WTC11 (cell line): ENCODE measurements at regions not wholly inside any gene's neighbourhood (a gene's known extent, or its start where the extent isn't known, plus 50 kb on each side); places are given as distances from the start of the nearest gene placed in this dataset.

Source experiments
- CTCF ChIP-seq: fragments of 200-600 bp; IDR thresholded peaks from 2 replicates; pipeline ENCODE4 v1.8.0; 2022; ENCODE audit warnings: antibody characterized with exemption
- ELF4 ChIP-seq: sonication (generic); formaldehyde crosslinking; IDR thresholded peaks from 2 replicates; pipeline ENCODE4 v1.8.1; 2022; ENCODE audit warnings: low read depth, mild to moderate bottlenecking, moderate library complexity, missing genetic modification reagents
- ESRRA ChIP-seq: sonication (generic); formaldehyde crosslinking; IDR thresholded peaks from 2 replicates; pipeline ENCODE4 v1.8.1; 2022; ENCODE audit warnings: mild to moderate bottlenecking, missing genetic modification reagents, borderline replicate concordance
- NR1H2 ChIP-seq: sonication (generic); formaldehyde crosslinking; IDR thresholded peaks from 2 replicates; pipeline ENCODE4 v1.9.0; 2021; ENCODE audit warnings: mild to moderate bottlenecking, moderate library complexity, missing genetic modification reagents
- STAT6 ChIP-seq: sonication (generic); formaldehyde crosslinking; conservative IDR thresholded peaks from 2 replicates; pipeline ENCODE4 v1.8.1; 2023; ENCODE audit warnings: mild to moderate bottlenecking, low read depth, missing genetic modification reagents, moderate library complexity
- TCF7 ChIP-seq: sonication (generic); formaldehyde crosslinking; IDR thresholded peaks from 2 replicates; pipeline ENCODE4 v1.8.0; 2022; ENCODE audit warnings: mild to moderate bottlenecking, low read depth, missing genetic modification reagents, moderate library complexity
- USF2 ChIP-seq: sonication (generic); formaldehyde crosslinking; IDR thresholded peaks from 2 replicates; pipeline ENCODE4 v1.8.1; 2023; ENCODE audit warnings: mild to moderate bottlenecking, missing genetic modification reagents, moderate library complexity
- ZBTB21 ChIP-seq: sonication (generic); formaldehyde crosslinking; IDR thresholded peaks from 2 replicates; pipeline ENCODE4 v1.8.1; 2023; ENCODE audit warnings: mild to moderate bottlenecking, missing genetic modification reagents, borderline replicate concordance
- ZNF416 ChIP-seq: fragments of 250-450 bp; sonication (Bioruptor Pico); IDR thresholded peaks from 2 replicates; pipeline ENCODE4 v1.9.0; 2021; ENCODE audit warnings: mild to moderate bottlenecking, inconsistent platforms

GRCh38 chr16:85271198-85271597, 158.9 kb upstream of the CIBAR2 start:
- TF ChIP-seq CTCF (no peak), ZBTB21 (CRISPR knock-in tag) (no peak), ELF4 (CRISPR knock-in tag) (no peak), TCF7 (CRISPR knock-in tag) (no peak), USF2 (CRISPR knock-in tag) (no peak), ZNF416 (CRISPR knock-in tag) (no peak), STAT6 (CRISPR knock-in tag) (no peak), NR1H2 (CRISPR knock-in tag) (no peak), ESRRA (CRISPR knock-in tag) (no peak)
